GM13977 (cell line): ENCODE measurements at regions not wholly inside any gene's neighbourhood (a gene's known extent, or its start where the extent isn't known, plus 50 kb on each side); places are given as distances from the start of the nearest gene placed in this dataset.

Experiments used
- DNase-seq: peaks from one replicate; pipeline ENCODE4 v3.0.0; 2012; ENCODE audit warnings: low spot score
- in situ Hi-C: fragments of 300-500 bp; cut with MboI; formaldehyde crosslinking; loops from one replicate; pipeline ENCODE4 v1.12.0; 2022; ENCODE audit warnings: low sequenced_read_pairs, low pct_unique_long_range_greater_than_20kb, mixed read lengths, inconsistent platforms; ENCODE audit not compliant: unreplicated experiment
- TF ChIP-seq, protein P1 (sequence below): IDR thresholded peaks from 2 replicates; pipeline ENCODE4 v1.5.1; 2012; ENCODE audit warnings: mild to moderate bottlenecking, control low read depth; ENCODE audit not compliant: insufficient read depth; ENCODE audit errors: extremely low read depth, missing control alignments

DNA sequence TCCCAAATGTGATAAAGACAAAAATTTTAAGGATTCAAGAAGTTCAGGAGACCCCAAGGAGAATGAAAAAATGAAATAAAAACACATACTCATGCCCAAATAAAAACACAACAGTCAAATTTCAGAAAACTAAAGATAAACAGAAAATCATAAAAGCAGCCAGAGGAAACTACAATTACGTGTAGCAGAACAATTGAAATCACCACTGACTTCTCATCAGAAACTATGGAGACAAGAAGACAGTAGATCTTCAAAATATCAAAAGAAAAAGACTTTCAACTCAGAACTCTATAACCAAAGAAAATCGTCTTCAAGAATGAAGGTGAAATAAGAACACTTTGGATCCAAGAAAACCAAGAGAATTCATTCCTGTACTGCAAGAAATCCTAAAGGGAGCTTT, 54.9 kb downstream of the DIO3 start:
- TF ChIP-seq, protein P1, sequence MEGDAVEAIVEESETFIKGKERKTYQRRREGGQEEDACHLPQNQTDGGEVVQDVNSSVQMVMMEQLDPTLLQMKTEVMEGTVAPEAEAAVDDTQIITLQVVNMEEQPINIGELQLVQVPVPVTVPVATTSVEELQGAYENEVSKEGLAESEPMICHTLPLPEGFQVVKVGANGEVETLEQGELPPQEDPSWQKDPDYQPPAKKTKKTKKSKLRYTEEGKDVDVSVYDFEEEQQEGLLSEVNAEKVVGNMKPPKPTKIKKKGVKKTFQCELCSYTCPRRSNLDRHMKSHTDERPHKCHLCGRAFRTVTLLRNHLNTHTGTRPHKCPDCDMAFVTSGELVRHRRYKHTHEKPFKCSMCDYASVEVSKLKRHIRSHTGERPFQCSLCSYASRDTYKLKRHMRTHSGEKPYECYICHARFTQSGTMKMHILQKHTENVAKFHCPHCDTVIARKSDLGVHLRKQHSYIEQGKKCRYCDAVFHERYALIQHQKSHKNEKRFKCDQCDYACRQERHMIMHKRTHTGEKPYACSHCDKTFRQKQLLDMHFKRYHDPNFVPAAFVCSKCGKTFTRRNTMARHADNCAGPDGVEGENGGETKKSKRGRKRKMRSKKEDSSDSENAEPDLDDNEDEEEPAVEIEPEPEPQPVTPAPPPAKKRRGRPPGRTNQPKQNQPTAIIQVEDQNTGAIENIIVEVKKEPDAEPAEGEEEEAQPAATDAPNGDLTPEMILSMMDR = no peak
- no peak for DNase-seq
- in situ Hi-C loops = no loop called here

DNA sequence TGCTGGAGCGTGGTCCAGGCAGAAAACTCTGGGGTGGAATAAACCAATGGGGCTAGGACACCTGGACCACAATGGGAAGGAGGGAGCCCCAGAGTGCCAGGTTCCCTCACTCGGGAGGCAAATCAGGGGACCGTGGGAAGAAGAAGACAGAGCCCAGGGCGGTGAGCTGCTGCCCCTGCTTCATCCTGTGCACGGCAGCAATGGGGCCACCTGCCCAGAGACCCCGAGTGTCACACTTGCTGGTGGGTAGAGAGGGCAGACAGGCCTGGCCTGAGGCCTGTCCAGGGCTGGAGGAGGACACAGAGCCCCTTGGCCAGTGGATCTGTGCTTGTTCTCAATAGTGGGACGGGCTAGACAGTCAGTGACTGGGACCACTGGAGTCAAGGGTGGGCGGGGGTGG, 58.2 kb downstream of the DIO3 start:
- in situ Hi-C loops = no loop called here
- TF ChIP-seq, protein P1 = no peak
- DNase-seq = no peak

DNA sequence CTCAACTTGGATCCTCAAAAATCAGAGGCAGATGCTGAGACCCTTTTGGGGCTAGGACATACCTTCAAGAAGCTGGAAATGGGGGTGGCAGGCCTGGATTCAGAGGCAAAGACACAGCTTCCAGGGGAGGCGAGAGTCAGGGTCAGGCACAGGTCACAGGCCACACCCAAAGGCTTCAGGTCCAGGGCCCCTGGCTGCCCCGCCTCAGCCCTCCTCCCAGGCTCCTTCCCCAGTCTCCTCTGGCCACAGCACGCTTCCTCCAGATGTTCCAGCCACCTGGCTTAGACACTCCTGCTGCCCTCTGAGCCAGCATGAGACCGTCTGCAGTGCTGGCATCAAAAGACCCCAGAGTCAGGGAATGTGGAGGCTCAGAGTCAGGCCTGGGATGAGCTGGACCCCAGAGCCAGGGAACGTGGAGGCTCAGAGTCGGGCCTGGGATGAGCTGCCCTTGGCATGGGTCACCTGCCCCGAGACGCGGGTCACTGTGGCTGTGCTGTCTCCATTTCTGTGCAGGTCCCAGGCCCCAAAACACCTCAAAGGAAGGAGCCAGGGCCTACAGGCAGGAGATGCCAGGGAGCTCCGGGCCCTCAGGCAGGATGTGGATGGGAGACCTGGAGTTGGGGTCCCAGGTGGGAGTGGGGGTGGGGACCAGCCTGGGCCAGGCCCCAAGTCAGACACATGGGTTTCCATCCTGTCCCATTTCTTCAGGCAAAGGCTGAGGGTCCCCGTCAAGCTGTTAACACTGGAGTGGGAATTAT, 58.9 kb downstream of the DIO3 start:
- DNase-seq = no peak
- TF ChIP-seq, protein P1 = no peak
- in situ Hi-C loops = no loop called here

DNA sequence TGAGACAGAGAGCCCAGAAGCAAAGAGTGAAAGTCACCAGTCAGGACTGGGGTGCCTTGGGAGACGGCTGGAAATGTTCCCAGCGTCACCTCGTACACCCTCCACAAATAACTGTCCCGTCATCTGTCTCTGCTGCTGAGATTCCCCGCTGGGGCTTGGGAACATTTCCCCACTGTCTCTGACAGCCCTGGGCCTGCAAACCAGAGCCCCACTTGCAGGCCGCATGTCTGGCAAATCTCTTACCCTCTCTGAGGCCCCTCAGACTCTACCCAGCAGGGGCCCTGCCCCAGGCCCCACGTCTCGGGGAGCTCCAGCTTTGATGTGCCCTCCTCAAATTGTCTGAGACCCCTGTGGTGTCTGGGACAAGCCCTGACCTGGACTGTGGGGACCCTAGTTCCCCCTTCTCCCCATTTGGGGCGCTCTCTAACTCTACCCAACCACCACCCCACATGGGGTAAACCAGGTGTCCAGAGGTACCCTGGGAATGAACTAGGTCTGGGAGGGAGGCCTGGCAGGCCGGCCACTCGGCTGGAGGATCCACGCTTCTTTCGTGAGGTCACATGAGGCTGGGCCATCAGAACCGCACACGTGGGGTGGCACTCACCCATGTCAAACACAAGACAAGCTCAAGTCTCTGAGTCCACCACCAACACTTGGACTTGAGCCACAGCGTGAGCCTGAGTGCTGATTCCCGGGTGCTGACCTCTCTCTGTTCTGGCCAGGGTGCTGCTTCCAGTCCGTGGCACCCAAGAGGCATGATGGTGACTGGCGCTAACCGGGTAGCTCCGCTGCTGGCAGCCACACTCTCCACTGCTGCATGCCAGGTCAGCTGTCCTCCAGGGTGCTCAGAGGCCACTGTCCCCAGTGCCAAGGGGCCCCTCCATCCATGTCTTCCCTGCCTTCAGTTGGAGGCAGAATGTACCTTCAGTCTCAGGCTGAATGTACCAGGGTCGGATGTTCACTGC, 59.8 kb downstream of the DIO3 start:
- DNase-seq = no peak
- in situ Hi-C loops = no loop called here
- TF ChIP-seq, protein P1 = no peak

DNA sequence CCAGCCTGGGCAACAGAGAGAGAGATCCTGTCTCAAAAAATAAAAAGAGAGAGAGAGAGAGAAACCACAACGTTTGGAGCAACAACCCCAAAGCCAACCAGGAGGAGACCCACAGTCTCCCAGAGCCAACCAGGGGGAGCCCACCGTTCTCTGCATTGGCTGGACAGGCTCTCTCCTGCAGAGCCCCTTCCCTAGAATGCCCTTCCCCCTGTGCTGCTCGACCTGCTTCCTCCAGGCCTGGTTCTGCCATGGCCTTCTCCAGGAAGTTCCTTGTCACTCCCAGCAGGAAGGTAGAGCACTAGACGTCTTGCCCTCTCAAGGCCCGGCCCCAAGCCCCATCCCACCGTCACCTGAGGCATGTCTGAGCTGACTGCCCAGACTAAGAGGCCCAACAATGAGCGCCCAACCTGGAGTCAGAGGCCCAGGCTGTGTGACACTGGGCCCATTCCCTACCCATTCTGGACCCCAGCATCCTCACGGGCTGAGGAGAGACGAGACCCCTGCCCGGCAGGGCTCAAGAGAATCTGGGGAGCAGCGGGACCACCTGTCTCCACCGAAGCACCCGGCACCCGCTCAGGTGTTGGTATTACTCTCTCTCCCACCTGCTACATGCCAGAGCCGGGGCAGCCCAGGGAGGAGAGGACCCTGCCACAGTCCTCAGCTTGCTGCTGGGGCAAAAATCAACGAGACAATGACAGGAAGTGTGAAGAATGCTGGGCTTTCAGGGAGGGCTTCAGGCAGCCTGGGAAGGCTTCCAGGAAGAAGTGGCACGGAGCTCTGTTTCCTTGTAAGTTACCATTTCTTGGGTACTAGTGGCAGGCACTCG, 61.2 kb downstream of the DIO3 start:
- in situ Hi-C loops = no loop called here
- TF ChIP-seq, protein P1 = no peak
- DNase-seq = no peak

DNA sequence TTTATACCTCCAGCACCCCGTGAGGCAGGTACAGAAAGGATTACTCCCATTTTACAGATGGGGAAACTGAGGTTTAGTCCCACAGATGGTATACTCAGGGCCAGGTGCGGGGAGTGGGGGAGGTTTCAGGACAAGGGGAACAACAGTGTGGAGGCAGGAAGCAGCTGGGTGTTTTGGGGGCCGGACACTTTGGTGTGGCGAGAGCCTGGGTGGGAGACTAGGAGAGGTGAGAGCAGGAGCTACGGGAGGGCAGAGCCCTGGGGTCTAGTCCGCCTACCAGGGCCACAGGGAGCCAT, 61.7 kb downstream of the DIO3 start:
- TF ChIP-seq, protein P1 = no peak
- in situ Hi-C loops = no loop called here

More for the DNA sequence above, 61.7 kb downstream of the DIO3 start:
- DNase-seq = no peak
